Cardiac muscle cell (in vitro differentiated cells and primary cell): ENCODE measurements at regions not wholly inside any gene's neighbourhood (a gene's known extent, or its start where the extent isn't known, plus 50 kb on each side); places are given as distances from the start of the nearest gene placed in this dataset.
A peak's percentile ranks its signal among the peaks of the same experiment; 100 is the strongest.
"Not testable (repeated sequence)": the region's sequence is repeated elsewhere in the genome, so short reads cannot be mapped to it uniquely, and the experiment has no call there.

Source experiments
- DNase-seq, 2 donors: peaks; one replicate each; pipeline versions ENCODE4 v3.0.0 to v3.0.0-alpha.2; 2010 to 2017; ENCODE audit warnings: low read depth in 1 of 2, low spot score in 1 of 2
- H3K27ac ChIP-seq: fragments of 200-600 bp; sonication (generic); 2 replicates; pipeline ENCODE4 v1.5.1; 2016
- H3K27me3 ChIP-seq: fragments of 200-600 bp; sonication (generic); 2 replicates; pipeline ENCODE4 v1.6.0; 2016; ENCODE audit warnings: control low read depth
- H3K36me3 ChIP-seq: fragments of 200-600 bp; sonication (generic); 2 replicates; pipeline ENCODE4 v1.5.1; 2016; ENCODE audit warnings: control low read depth
- H3K4me1 ChIP-seq: fragments of 200-600 bp; sonication (generic); 2 replicates; pipeline ENCODE4 v1.8.1; 2017; ENCODE audit warnings: low read depth, mild to moderate bottlenecking, mixed run types
- H3K4me3 ChIP-seq: fragments of 200-600 bp; sonication (generic); 2 replicates; pipeline ENCODE4 v1.5.1; 2016; ENCODE audit warnings: mild to moderate bottlenecking
- H3K9me3 ChIP-seq: fragments of 200-600 bp; sonication (generic); 2 replicates; pipeline ENCODE4 v1.5.1; 2017; ENCODE audit warnings: low read depth, mild to moderate bottlenecking, control low read depth
- CTCF ChIP-seq: IDR thresholded peaks from 2 replicates; pipeline ENCODE4 v1.5.1; 2012; ENCODE audit warnings: low read depth, mild to moderate bottlenecking, low read length

- Histone ChIP-seq H3K9me3 (no peaks in the 10 kb centered on the region), H3K4me3 (no peak overlapping the region), H3K4me1 (peaks cover 50% of the 10 kb centered on the region), H3K27ac (no peak overlapping the region), H3K27me3 (no peaks in the 10 kb centered on the region), H3K36me3 (no peaks in the 10 kb centered on the region)
- no peak for TF ChIP-seq CTCF
- DNase-seq, result no peak
These were observed 158.1 kb downstream of the SOX4 start for GRCh38 chr6:21751608-21752007.

DNA sequence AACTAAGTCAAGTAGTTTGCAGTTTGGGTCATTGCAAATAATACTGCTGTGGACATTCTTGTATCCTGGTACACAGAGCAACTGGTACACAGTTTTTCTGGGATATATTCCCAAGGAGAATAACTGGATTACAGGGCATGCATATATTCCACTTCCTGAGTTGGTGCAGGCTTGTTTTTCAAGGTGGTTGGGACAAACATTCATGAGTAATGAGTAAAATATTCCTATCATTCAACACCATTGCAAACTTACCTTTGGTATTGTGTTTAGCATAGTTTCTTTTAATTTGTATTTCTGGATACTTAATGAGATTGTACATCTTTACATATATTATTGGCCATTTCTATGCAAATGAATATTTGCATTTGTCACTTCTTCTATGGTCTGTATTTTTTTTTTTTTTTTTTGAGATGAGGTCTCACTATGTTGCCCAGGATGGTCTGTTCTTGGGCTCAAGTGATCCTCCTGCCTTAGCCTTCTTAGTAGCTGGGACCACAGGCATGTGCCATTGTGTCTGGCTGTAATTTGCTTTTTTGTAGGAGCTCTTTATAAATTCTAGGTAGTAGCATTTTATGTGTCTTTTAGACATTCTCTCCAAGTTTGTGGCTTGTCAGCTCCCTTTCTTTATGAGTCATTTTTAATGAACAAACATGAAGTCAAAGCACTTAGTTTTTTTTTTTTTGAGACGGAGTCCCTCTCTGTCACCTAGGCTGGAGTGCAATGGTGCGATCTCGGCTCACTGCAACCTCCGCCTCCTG, 158.7 kb downstream of the SOX4 start:
- Histone ChIP-seq H3K4me1 (peaks cover 50% of the 10 kb centered on the region), H3K27ac (no peak overlapping the region), H3K27me3 (no peaks in the 10 kb centered on the region), H3K4me3 (no peak overlapping the region), H3K9me3 (no peaks in the 10 kb centered on the region), H3K36me3 (no peaks in the 10 kb centered on the region)
- no peak for TF ChIP-seq CTCF
- no peak for DNase-seq

GRCh38 chr6:21753241-21754108, 159.9 kb downstream of the SOX4 start:
- peaks cover 43% of the 10 kb centered on the region for H3K4me1 ChIP-seq
- no peak for TF ChIP-seq CTCF
- no peaks in the 10 kb centered on the region for H3K36me3 ChIP-seq
- peak overlapping the region; percentile 67 for H3K27ac ChIP-seq
- peak in 1 of 2 donors; percentile 68 for DNase-seq
- H3K27me3 ChIP-seq, result no peaks in the 10 kb centered on the region
- H3K9me3 ChIP-seq, result no peaks in the 10 kb centered on the region
- no peak overlapping the region for H3K4me3 ChIP-seq

DNA sequence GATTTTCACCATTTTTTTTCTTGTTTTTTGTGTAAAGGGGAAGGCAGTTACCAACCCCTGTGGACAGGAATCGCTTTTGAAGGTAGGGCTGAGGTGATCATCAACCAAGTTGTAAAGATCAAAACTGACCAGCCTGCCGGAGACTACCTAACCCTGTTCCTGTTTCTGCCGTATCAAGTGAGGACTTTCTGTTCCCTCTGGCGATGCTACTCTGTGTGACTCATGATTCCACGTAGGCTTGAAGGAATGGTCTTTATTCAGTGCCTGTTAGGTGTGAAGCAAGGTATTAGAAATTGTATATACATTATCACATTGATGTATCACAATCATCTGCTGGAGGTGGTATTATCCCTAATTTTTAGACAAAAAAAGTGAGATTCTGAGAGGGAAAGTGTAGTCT, 161.3 kb downstream of the SOX4 start:
- no peak for TF ChIP-seq CTCF
- Histone ChIP-seq H3K27ac (no peak overlapping the region), H3K27me3 (no peaks in the 10 kb centered on the region), H3K9me3 (no peaks in the 10 kb centered on the region), H3K4me3 (no peak overlapping the region), H3K36me3 (no peaks in the 10 kb centered on the region), H3K4me1 (peaks cover 30% of the 10 kb centered on the region)
- DNase-seq, result peak in 1 of 2 donors; percentile 70

- H3K27me3 ChIP-seq, result no peaks in the 10 kb centered on the region
- H3K9me3 ChIP-seq, result no peaks in the 10 kb centered on the region
- H3K4me1 ChIP-seq, result peaks cover 17% of the 10 kb centered on the region
- no peak overlapping the region for H3K27ac ChIP-seq
- no peak for DNase-seq
- no peak overlapping the region for H3K4me3 ChIP-seq
- TF ChIP-seq CTCF, result no peak
- no peaks in the 10 kb centered on the region for H3K36me3 ChIP-seq
These were observed 162.9 kb downstream of the SOX4 start for GRCh38 chr6:21756487-21756886.

- not testable (repeated sequence) for H3K9me3 ChIP-seq, DNase-seq, H3K27me3 ChIP-seq, H3K4me3 ChIP-seq, H3K27ac ChIP-seq, H3K36me3 ChIP-seq
- peaks cover 17% of the 10 kb centered on the region for H3K4me1 ChIP-seq
These were observed 163.8 kb downstream of the SOX4 start for GRCh38 chr6:21757392-21757791.
